ENCODE measurements at regions not wholly inside any gene's neighbourhood (a gene's known extent, or its start where the extent isn't known, plus 50 kb on each side); places are given as distances from the start of the nearest gene placed in this dataset.

DNA sequence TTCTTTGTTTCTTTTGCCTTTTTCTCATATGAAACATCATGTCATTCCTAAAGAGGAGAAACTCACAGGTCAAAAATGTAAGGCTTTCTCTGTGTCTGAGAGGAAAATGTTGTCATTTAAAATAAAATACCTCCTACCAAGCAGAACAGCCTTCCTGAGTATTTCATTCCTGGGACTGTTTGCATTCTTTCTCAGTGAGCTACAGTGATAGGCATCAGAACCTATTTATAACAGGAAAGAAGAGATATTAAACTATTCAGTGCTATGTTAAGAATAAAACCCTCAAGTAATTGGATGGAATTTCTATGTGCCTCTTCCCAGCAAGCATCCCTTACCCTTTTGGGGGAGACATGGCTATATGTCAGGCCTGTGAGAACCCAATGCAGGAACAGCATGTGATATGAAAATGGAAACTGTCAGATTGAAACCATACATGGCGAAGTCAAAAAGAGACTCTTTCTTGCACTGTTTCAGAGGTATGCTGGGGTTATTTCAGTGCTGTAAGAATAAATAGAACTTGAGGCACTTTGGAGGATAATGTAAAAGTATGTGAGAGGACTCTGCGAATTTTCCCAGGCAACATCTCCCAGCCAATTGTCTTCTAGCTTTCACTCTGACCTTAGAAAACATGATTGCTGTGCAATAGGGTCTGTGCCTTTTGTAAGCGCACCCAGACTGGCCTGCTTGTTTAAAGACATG lies 133.8 kb upstream of the CCN2 start (continued):
- no peak for TF ChIP-seq FOXJ3 (CRISPR knock-in tag; IDR thresholded peaks at IDR 0.05)
- no peak for TF ChIP-seq NRF1 (IDR thresholded peaks at IDR 0.05; ENCODE audit: low read depth, low read length)
- TF ChIP-seq POLR2AphosphoS5 (IDR thresholded peaks at IDR 0.05; ENCODE audit: low read depth, low read length), result peak; percentile 76; the same call in 1 of the 2 replicates
- TF ChIP-seq TCF12 (IDR thresholded peaks at IDR 0.05), result peak; percentile 94
- TF ChIP-seq JUND (IDR thresholded peaks at IDR 0.05), result peak; percentile 97
- TF ChIP-seq, protein P1, sequence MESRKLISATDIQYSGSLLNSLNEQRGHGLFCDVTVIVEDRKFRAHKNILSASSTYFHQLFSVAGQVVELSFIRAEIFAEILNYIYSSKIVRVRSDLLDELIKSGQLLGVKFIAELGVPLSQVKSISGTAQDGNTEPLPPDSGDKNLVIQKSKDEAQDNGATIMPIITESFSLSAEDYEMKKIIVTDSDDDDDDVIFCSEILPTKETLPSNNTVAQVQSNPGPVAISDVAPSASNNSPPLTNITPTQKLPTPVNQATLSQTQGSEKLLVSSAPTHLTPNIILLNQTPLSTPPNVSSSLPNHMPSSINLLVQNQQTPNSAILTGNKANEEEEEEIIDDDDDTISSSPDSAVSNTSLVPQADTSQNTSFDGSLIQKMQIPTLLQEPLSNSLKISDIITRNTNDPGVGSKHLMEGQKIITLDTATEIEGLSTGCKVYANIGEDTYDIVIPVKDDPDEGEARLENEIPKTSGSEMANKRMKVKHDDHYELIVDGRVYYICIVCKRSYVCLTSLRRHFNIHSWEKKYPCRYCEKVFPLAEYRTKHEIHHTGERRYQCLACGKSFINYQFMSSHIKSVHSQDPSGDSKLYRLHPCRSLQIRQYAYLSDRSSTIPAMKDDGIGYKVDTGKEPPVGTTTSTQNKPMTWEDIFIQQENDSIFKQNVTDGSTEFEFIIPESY (IDR thresholded peaks at IDR 0.05; ENCODE audit: borderline replicate concordance, low read depth), result peak; percentile 88
- TF ChIP-seq, protein P2, sequence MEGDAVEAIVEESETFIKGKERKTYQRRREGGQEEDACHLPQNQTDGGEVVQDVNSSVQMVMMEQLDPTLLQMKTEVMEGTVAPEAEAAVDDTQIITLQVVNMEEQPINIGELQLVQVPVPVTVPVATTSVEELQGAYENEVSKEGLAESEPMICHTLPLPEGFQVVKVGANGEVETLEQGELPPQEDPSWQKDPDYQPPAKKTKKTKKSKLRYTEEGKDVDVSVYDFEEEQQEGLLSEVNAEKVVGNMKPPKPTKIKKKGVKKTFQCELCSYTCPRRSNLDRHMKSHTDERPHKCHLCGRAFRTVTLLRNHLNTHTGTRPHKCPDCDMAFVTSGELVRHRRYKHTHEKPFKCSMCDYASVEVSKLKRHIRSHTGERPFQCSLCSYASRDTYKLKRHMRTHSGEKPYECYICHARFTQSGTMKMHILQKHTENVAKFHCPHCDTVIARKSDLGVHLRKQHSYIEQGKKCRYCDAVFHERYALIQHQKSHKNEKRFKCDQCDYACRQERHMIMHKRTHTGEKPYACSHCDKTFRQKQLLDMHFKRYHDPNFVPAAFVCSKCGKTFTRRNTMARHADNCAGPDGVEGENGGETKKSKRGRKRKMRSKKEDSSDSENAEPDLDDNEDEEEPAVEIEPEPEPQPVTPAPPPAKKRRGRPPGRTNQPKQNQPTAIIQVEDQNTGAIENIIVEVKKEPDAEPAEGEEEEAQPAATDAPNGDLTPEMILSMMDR (IDR thresholded peaks at IDR 0.05), result no peak; the same call in 1 of the 2 replicates
- TF ChIP-seq, protein P3, sequence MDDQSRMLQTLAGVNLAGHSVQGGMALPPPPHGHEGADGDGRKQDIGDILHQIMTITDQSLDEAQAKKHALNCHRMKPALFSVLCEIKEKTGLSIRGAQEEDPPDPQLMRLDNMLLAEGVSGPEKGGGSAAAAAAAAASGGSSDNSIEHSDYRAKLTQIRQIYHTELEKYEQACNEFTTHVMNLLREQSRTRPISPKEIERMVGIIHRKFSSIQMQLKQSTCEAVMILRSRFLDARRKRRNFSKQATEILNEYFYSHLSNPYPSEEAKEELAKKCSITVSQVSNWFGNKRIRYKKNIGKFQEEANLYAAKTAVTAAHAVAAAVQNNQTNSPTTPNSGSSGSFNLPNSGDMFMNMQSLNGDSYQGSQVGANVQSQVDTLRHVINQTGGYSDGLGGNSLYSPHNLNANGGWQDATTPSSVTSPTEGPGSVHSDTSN (IDR thresholded peaks at IDR 0.05), result peak; percentile 89
- no peak for TF ChIP-seq EZH2phosphoT487 (IDR thresholded peaks at IDR 0.05; ENCODE audit: borderline replicate concordance, low read depth)
- TF ChIP-seq RCOR1 (IDR thresholded peaks at IDR 0.05; ENCODE audit: low read length), result no peak
- TF ChIP-seq CHD2 (IDR thresholded peaks at IDR 0.05; ENCODE audit: low read length, partially characterized antibody), result no peak
- TF ChIP-seq MEF2A (IDR thresholded peaks at IDR 0.05; ENCODE audit: borderline replicate concordance, low read depth), result peak; percentile 98
- TF ChIP-seq, protein P4, sequence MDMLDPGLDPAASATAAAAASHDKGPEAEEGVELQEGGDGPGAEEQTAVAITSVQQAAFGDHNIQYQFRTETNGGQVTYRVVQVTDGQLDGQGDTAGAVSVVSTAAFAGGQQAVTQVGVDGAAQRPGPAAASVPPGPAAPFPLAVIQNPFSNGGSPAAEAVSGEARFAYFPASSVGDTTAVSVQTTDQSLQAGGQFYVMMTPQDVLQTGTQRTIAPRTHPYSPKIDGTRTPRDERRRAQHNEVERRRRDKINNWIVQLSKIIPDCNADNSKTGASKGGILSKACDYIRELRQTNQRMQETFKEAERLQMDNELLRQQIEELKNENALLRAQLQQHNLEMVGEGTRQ (IDR thresholded peaks at IDR 0.05; ENCODE audit: borderline replicate concordance, low read depth, low read length), result no peak
- no peak for TF ChIP-seq SIN3A (IDR thresholded peaks at IDR 0.05; ENCODE audit: borderline replicate concordance, low read depth, low read length)
- peak; percentile 87 for TF ChIP-seq NFIC (IDR thresholded peaks at IDR 0.05; ENCODE audit: borderline replicate concordance)

DNA sequence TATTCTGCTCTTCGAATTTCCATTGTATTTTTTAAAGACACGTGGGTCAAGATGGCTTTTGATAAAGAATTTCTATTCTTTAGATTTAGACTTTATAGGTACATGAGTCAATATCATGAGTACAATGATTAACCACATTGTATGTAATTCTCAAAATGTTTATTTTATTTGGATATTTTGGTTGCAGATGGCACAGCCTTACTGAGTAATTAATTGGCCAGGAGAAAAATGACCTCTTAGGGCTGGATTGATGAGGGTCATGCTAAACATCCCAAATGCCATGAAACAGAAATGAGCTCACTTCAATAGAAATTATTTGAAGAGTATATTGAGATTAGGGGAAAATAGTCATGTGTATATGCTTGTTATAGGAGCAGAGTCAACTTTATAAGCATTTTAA lies 131.2 kb upstream of the CCN2 start:
- Histone ChIP-seq H3K9ac (no peak overlapping the region), H3K9me2 (no peaks in the 10 kb centered on the region), H3K4me1 (ENCODE audit: control insufficient read depth in 1 of 2, insufficient read depth in 2 of 2, low read depth in 1 of 2, low read length in 1 of 2) (peaks cover 0 to 33% of the 10 kb centered on the region in 2 experiments; a peak in 2 of 4 replicates), H3K4me2 (no peak overlapping the region), H2AFZ (ENCODE audit: low read depth) (no peak overlapping the region), H4K20me1 (ENCODE audit: insufficient read depth) (no peaks in the 10 kb centered on the region), H3K36me3 (replicated peaks in 1 of 2; ENCODE audit: control insufficient read depth in 1 of 2, insufficient read depth in 2 of 2, low read length in 1 of 2) (no peaks in the 10 kb centered on the region), H3K27ac (ENCODE audit: low read depth in 2 of 2, low read length in 1 of 2) (peak overlapping the region in 1 of 2 experiments; percentile 100; a peak in 2 of 4 replicates), H3K4me3 (ENCODE audit: low read depth in 2 of 2, low read length in 1 of 2) (no peak overlapping the region), H3F3A (replicated peaks; ENCODE audit: insufficient read depth) (peaks cover 33% of the 10 kb centered on the region), H3K27me3 (ENCODE audit: insufficient read depth) (no peaks in the 10 kb centered on the region), H3K79me2 (ENCODE audit: insufficient read depth) (no peaks in the 10 kb centered on the region), H3K9me3 (no peaks in the 10 kb centered on the region)
- DNase-seq, result no peak
- ChIA-PET POLR2A (no interaction called here), CTCF (no interaction called here)
- 62% methylated on average over 2 of the region's 2 CpGs for WGBS (ENCODE audit: low lambda C conversion rate)
- TF ChIP-seq FOSL2 (IDR thresholded peaks at IDR 0.05; ENCODE audit: borderline replicate concordance, low read depth) (no peak), TCF12 (IDR thresholded peaks at IDR 0.05) (no peak), GATA2 (CRISPR knock-in tag; IDR thresholded peaks at IDR 0.05) (no peak), EP300 (IDR thresholded peaks at IDR 0.05; ENCODE audit: borderline replicate concordance in 1 of 2, low read depth in 1 of 2, low read length in 1 of 2) (no peak), MEF2A (IDR thresholded peaks at IDR 0.05; ENCODE audit: borderline replicate concordance, low read depth) (no peak), FOXJ3 (CRISPR knock-in tag; IDR thresholded peaks at IDR 0.05) (no peak)
- TF ChIP-seq, protein P2 (IDR thresholded peaks at IDR 0.05), result no peak
- TF ChIP-seq, protein P4 (IDR thresholded peaks at IDR 0.05; ENCODE audit: borderline replicate concordance, low read depth, low read length), result no peak
- TF ChIP-seq, protein P5, sequence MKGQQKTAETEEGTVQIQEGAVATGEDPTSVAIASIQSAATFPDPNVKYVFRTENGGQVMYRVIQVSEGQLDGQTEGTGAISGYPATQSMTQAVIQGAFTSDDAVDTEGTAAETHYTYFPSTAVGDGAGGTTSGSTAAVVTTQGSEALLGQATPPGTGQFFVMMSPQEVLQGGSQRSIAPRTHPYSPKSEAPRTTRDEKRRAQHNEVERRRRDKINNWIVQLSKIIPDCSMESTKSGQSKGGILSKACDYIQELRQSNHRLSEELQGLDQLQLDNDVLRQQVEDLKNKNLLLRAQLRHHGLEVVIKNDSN (IDR thresholded peaks at IDR 0.05; ENCODE audit: borderline replicate concordance, low read depth), result no peak

Data from SK-N-SH (cell line).